Left lung (tissue), 4 donors: ENCODE measurements at regions not wholly inside any gene's neighbourhood (a gene's known extent, or its start where the extent isn't known, plus 50 kb on each side); places are given as distances from the start of the nearest gene placed in this dataset.

Experiments used
- ATAC-seq: fragments of 200-7000 bp; cut with Tn5 transposase; one replicate; pipeline ENCODE4 v1.9.1; 2020; ENCODE audit warnings: moderate library complexity
- DNase-seq, 4 donors: peaks; one replicate each; pipeline ENCODE4 v3.0.0-alpha.2; 2013 to 2020
- H3K27ac ChIP-seq, 2 donors: fragments of 200-600 bp; sonication (generic) in 1 of 2; one replicate each; pipeline versions ENCODE4 v1.5.0 to v1.8.0; 2020 to 2021
- H3K27me3 ChIP-seq, 2 donors: fragments of 200-600 bp; sonication (generic) in 1 of 2; one replicate each; pipeline versions ENCODE4 v1.5.0 to v1.8.0; 2020 to 2021
- H3K36me3 ChIP-seq, 2 donors: fragments of 200-600 bp; sonication (generic) in 1 of 2; one replicate each; pipeline versions ENCODE4 v1.5.0 to v1.8.0; 2020 to 2021
- H3K4me1 ChIP-seq, 2 donors: fragments of 200-600 bp; one replicate each; pipeline ENCODE4 v1.8.0; 2021
- H3K4me3 ChIP-seq, 2 donors: fragments of 200-600 bp; sonication (generic) in 1 of 2; one replicate each; pipeline versions ENCODE4 v1.5.0 to v1.8.0; 2020 to 2021; ENCODE audit warnings: mild to moderate bottlenecking in 1 of 2
- H3K9me3 ChIP-seq, 2 donors: fragments of 200-600 bp; sonication (generic) in 1 of 2; one replicate each; pipeline versions ENCODE4 v1.5.0 to v1.8.0; 2020 to 2021
- CTCF ChIP-seq, 2 donors: fragments of 200-600 bp; sonication (generic) in 1 of 2; IDR thresholded peaks; one replicate each; pipeline versions ENCODE4 v1.5.0 to v1.8.0; 2021; ENCODE audit warnings: antibody characterized with exemption in 2 of 2
- intact Hi-C, 2 donors: fragments of 100-400 bp; cut with DNase I; formaldehyde crosslinking; loops; one replicate each; pipeline versions ENCODE4 v1.11.2 to v1.14.2; 2022
- donor health status: DM: no; HTN: yes; CAD: no.
- donor health status: DM: no; HTN: no; CAD: no.

GRCh38 chr2:196290569-196290968 lies 119.2 kb upstream of the STK17B start:
- no peak for DNase-seq
- Histone ChIP-seq H3K27ac (no peak overlapping the region), H3K36me3 (no peaks in the 10 kb centered on the region), H3K9me3 (no peaks in the 10 kb centered on the region), H3K4me3 (no peak overlapping the region), H3K27me3 (no peaks in the 10 kb centered on the region), H3K4me1 (peaks cover 5 to 14% of the 10 kb centered on the region in 2 donors)
- no peak for TF ChIP-seq CTCF (IDR thresholded peaks at IDR 0.05)
- ATAC-seq, result no peak
- intact Hi-C loops, result no loop called here

GRCh38 chr2:196291426-196291825 lies 120.0 kb upstream of the STK17B start:
- no peak for TF ChIP-seq CTCF (IDR thresholded peaks at IDR 0.05)
- intact Hi-C loops, result no loop called here
- DNase-seq (no peak), ATAC-seq (peak; percentile 72)
- H3K27me3 ChIP-seq, result no peaks in the 10 kb centered on the region
- H3K4me3 ChIP-seq, result no peak overlapping the region
- H3K9me3 ChIP-seq, result no peaks in the 10 kb centered on the region
- peak overlapping the region in 1 of 2 donors; percentile 46 for H3K27ac ChIP-seq
- H3K36me3 ChIP-seq, result no peaks in the 10 kb centered on the region
- H3K4me1 ChIP-seq, result peaks cover 5 to 14% of the 10 kb centered on the region in 2 donors

GRCh38 chr2:196291873-196292800 lies 120.8 kb upstream of the STK17B start:
- Histone ChIP-seq H3K27ac (peak overlapping the region in 1 of 2 donors; percentile 46), H3K4me3 (no peak overlapping the region), H3K4me1 (peaks cover 5 to 14% of the 10 kb centered on the region in 2 donors), H3K9me3 (no peaks in the 10 kb centered on the region), H3K27me3 (no peaks in the 10 kb centered on the region), H3K36me3 (no peaks in the 10 kb centered on the region)
- peak; percentile 75 for ATAC-seq
- DNase-seq, result peak in 3 of 4 donors; percentile 40 to 57 (median 41)
- intact Hi-C loops, result no loop called here
- TF ChIP-seq CTCF (IDR thresholded peaks at IDR 0.05), result no peak

GRCh38 chr2:196293751-196294515 lies 122.6 kb upstream of the STK17B start:
- intact Hi-C loops, result no loop called here
- no peak overlapping the region for H3K27ac ChIP-seq

More at GRCh38 chr2:196293751-196294515, 122.6 kb upstream of the STK17B start:
- H3K27me3 ChIP-seq, result no peaks in the 10 kb centered on the region
- H3K9me3 ChIP-seq, result no peaks in the 10 kb centered on the region
- H3K4me1 ChIP-seq, result peaks cover 5 to 14% of the 10 kb centered on the region in 2 donors
- H3K4me3 ChIP-seq, result no peak overlapping the region
- ATAC-seq (peak; percentile 37), DNase-seq (no peak)
- no peaks in the 10 kb centered on the region for H3K36me3 ChIP-seq
- TF ChIP-seq CTCF (IDR thresholded peaks at IDR 0.05), result no peak
